OCI-LY7 (cell line): ENCODE measurements at regions not wholly inside any gene's neighbourhood (a gene's known extent, or its start where the extent isn't known, plus 50 kb on each side); places are given as distances from the start of the nearest gene placed in this dataset.

ENCODE experiments used
- EZH2phosphoT487 ChIP-seq: fragments of 200-600 bp; sonication (generic); IDR thresholded peaks from 2 replicates; pipeline ENCODE4 v1.6.1; 2018; ENCODE audit warnings: low read depth, borderline replicate concordance, mild to moderate bottlenecking, mixed run types, antibody characterized with exemption, low read length, moderate library complexity, mixed read lengths
- TF ChIP-seq, protein P1 (sequence below): fragments of 200-600 bp; sonication (generic); conservative IDR thresholded peaks from 2 replicates; pipeline ENCODE4 v1.5.1; 2014; ENCODE audit warnings: mild to moderate bottlenecking, antibody characterized with exemption, low read length, moderate library complexity, mixed read lengths

DNA sequence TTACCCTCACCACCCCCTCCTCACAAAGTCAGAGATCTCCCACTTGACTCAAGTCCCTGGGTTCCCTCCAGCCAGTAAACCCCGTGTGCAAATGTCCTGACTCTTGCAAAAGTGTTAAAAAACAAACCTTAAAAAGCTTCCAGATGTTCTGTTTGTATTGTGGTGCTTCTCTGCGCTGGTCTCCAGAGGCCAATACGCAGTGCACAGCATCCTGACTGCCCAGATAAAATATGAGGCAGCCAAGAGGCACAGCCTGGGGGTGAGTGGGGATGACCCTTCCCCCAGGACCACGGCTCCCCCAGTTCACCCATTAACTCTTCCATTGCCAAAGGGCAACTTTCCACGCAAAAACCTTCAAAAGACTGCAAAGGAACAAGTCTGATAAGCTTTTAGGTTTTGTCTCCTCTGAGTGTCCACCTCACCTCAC is 291.8 kb downstream of the SOX9 start:
- TF ChIP-seq, protein P1, sequence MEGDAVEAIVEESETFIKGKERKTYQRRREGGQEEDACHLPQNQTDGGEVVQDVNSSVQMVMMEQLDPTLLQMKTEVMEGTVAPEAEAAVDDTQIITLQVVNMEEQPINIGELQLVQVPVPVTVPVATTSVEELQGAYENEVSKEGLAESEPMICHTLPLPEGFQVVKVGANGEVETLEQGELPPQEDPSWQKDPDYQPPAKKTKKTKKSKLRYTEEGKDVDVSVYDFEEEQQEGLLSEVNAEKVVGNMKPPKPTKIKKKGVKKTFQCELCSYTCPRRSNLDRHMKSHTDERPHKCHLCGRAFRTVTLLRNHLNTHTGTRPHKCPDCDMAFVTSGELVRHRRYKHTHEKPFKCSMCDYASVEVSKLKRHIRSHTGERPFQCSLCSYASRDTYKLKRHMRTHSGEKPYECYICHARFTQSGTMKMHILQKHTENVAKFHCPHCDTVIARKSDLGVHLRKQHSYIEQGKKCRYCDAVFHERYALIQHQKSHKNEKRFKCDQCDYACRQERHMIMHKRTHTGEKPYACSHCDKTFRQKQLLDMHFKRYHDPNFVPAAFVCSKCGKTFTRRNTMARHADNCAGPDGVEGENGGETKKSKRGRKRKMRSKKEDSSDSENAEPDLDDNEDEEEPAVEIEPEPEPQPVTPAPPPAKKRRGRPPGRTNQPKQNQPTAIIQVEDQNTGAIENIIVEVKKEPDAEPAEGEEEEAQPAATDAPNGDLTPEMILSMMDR = no peak
- TF ChIP-seq EZH2phosphoT487 = no peak
